AG04449 (cell line): ENCODE measurements at regions not wholly inside any gene's neighbourhood (a gene's known extent, or its start where the extent isn't known, plus 50 kb on each side); places are given as distances from the start of the nearest gene placed in this dataset.

Experiments used
- CTCF ChIA-PET: fragments of 350-600 bp; formaldehyde crosslinking; extraction: SDS; loops from one replicate; lab custom pipeline; 2021; ENCODE audit warnings: antibody characterized with exemption; lab: Yijun Ruan, JAX
- POLR2A ChIA-PET: fragments of 400-600, 350-600 bp; formaldehyde crosslinking; extraction: SDS; loops from one replicate; lab custom pipeline; 2020; ENCODE audit warnings: antibody characterized with exemption, inconsistent platforms; lab: Yijun Ruan, JAX
- DNase-seq: peaks from one replicate; pipeline ENCODE4 v3.0.0-alpha.2; 2010; ENCODE audit warnings: low read depth, low spot score
- H3K4me3 ChIP-seq: 2 replicates; pipeline ENCODE4 v1.5.1; 2011; ENCODE audit warnings: low read depth, mild to moderate bottlenecking, control low read depth, low read length
- TF ChIP-seq, protein P1 (sequence below): IDR thresholded peaks from one replicate; pipeline ENCODE4 v1.5.1; 2011; ENCODE audit warnings: mild to moderate bottlenecking, moderate library complexity, low read length, control low read depth, inconsistent platforms; ENCODE audit not compliant: insufficient read depth; ENCODE audit errors: missing control alignments

DNA sequence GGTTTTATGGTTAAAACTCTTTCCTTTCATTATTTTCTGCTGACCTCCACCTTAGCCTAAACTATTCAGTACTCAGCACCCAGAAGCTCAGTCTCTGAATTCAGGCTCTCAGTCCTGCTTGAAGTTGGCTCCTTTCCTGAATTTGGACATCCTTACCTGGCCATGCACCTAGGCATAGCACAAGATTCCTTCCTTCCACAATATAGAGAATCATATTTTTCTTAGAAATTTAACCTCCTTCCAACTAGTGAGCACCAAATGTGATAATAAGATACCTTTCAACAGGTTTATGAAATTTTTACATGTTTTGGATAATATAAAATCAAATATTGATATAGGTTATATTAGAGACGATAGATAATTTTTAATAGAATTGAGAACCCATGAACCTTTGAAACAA lies 905.6 kb upstream of the GHITM start:
- DNase-seq: no peak
- POLR2A ChIA-PET: no interaction called here
- H3K4me3 ChIP-seq: no peak overlapping the region
- TF ChIP-seq, protein P1, sequence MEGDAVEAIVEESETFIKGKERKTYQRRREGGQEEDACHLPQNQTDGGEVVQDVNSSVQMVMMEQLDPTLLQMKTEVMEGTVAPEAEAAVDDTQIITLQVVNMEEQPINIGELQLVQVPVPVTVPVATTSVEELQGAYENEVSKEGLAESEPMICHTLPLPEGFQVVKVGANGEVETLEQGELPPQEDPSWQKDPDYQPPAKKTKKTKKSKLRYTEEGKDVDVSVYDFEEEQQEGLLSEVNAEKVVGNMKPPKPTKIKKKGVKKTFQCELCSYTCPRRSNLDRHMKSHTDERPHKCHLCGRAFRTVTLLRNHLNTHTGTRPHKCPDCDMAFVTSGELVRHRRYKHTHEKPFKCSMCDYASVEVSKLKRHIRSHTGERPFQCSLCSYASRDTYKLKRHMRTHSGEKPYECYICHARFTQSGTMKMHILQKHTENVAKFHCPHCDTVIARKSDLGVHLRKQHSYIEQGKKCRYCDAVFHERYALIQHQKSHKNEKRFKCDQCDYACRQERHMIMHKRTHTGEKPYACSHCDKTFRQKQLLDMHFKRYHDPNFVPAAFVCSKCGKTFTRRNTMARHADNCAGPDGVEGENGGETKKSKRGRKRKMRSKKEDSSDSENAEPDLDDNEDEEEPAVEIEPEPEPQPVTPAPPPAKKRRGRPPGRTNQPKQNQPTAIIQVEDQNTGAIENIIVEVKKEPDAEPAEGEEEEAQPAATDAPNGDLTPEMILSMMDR: no peak
- CTCF ChIA-PET: no interaction called here

DNA sequence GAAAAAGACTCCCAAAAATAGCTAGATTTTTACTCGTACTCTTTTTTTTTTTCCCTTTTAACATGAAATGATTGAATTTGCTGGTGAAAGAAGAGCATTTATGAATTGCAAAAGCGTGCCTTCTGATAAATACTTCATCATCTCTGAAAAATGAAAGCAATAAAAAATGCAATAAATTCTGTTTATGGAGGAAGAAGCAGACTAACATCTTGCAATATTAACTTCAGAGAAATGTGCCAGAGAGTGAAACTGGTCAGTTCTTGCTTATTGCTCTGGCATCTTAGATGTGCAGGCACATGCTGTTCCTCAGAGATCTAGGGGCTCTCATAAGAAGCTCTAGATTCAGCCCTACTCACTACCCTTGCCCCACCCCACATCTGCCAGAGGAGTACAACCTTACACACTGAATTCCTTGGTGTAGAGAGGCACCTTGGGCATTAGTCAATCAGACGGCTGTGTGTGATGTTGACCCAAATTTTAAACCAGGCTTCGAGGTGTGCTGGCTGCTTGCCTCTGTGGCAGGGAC lies 891.1 kb upstream of the GHITM start:
- CTCF ChIA-PET: no interaction called here
- no peak overlapping the region for H3K4me3 ChIP-seq
- DNase-seq: no peak
- POLR2A ChIA-PET: no interaction called here
- TF ChIP-seq, protein P1: no peak

DNA sequence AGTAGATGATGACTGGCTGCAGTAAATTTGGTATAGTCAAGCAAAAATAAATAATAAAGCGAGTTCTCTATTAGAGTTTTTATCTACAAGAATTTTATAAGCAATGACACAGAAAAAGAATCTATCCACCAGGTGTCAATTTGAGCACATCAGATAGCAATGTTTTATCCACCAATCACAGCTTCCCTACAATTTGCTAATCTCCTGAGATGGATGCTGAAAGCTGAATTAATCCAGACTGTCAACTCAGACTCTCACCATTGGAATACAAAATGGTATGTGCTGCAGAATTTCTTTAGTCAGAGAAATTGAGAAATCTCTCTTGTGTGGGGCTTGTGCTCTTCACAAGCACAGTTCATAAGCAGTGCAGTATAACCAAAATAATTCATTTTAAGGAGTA lies 888.9 kb upstream of the GHITM start:
- no peak for DNase-seq
- ChIA-PET POLR2A (no interaction called here), CTCF (no interaction called here)
- TF ChIP-seq, protein P1: no peak
- no peak overlapping the region for H3K4me3 ChIP-seq

DNA sequence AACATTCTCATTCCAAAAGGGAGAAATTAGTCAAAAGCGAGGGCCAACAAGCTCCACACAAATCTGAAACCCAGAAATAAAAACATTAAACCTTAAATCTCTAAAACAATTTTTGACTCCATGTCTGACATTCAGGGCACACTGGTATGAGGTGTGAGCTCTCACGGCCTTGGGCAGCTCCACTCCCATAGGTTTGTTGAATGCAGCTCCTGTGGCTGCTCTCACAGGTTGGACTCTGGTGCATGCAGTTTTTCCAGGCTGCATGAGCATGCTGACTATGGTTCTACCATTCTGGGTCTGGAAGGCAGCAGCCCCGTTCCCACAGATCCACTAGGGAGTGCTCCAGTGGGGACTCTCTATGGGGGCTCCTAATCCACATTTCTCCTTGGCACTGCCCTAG lies 887.1 kb upstream of the GHITM start:
- DNase-seq: no peak
- ChIA-PET POLR2A (no interaction called here), CTCF (no interaction called here)
- no peak overlapping the region for H3K4me3 ChIP-seq
- TF ChIP-seq, protein P1: no peak

DNA sequence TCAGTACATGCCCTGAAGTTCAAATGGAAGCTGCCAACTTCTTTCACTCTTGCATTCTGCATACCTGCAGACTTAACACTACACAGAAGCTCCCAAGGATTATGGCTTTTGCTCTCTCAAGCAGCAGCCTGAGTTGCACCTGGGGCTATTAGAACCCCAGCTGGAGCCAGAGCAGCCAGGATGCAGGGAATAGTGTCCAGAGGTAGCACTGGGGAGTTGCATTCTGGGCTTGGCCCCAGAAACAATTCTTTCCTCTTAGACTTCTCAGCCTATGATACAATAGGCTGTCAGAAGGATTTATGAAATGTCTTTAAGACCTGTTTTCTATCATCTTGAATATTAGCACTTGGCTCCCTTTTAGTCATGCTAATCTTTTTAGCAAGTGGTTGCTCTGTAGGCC lies 886.7 kb upstream of the GHITM start:
- no peak for DNase-seq
- no peak overlapping the region for H3K4me3 ChIP-seq
- POLR2A ChIA-PET: no interaction called here
- CTCF ChIA-PET: no interaction called here
- TF ChIP-seq, protein P1: no peak

DNA sequence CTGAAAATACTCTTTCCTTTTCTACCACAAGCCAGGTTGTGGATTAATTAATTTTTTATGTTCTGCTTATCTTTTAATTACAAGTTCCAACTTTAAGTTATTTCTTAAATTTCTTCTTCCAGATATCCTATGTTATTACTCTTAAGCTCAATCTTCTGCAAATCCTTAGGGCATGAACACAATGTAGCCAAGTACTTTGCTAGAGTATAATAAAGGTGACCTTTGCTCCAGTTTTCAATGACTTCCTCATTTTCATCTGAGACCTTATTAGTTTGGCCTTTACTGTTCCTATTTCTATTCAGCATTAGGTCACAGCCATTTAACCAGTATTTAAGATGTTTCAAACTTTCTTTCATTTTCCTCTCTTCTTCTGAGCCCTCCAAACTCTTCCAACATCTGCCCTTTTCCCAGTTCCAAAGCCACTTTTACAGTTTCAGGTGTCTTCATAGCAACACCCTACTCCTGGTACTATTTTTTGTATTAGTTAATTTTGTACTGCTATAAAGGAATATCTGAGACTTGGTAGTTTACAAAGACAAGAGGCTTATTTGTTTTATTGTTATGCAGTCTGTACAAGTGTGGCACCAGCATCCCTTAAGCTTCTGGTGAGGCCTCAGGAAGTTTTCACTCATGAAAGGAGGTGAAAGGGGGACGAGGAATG lies 886.2 kb upstream of the GHITM start:
- no peak overlapping the region for H3K4me3 ChIP-seq
- ChIA-PET POLR2A (no interaction called here), CTCF (no interaction called here)
- DNase-seq: no peak
- TF ChIP-seq, protein P1: no peak
